ENCODE measurements at regions not wholly inside any gene's neighbourhood (a gene's known extent, or its start where the extent isn't known, plus 50 kb on each side); places are given as distances from the start of the nearest gene placed in this dataset.

DNA sequence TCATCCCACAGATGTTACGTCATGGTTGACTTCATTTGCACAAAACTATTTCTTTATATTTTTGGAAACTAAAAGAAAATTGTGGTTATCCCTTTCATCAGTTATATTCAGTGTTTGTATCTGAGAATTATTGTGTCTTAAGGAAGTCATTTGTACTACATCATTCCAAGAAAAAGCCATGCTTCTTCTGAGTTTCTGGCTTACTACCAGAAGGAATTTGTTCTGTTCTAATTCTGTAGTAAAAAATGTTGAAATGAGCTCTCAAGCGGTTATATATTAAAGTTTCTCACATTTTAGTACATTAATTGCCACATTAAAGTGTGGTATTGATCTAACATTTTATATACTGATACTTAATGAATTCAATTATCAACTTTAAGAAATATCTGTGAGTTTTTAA lies 1844.5 kb downstream of the PCDH7 start:
- DNase-seq (ENCODE audit: low read depth) = no peak

DNA sequence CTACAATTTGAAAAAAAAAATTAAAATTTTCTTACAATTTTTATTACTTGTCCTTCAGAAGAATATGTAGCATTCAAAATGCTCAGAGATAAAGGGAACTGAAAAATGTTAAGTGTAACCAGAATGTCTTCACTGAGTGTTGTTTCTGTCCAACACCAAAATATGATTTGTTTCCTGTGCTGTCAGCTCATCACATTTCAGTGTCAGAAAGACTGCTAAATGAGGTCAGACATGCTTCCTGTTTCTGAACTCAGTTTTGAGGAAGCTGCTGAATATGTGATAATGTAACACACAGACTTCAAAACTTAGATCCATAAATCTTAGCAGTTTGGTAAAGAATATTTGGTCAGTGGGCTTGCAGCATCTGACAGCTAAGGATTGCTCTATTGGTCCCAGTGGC lies 1849.7 kb downstream of the PCDH7 start:
- DNase-seq (ENCODE audit: low read depth) = no peak

DNA sequence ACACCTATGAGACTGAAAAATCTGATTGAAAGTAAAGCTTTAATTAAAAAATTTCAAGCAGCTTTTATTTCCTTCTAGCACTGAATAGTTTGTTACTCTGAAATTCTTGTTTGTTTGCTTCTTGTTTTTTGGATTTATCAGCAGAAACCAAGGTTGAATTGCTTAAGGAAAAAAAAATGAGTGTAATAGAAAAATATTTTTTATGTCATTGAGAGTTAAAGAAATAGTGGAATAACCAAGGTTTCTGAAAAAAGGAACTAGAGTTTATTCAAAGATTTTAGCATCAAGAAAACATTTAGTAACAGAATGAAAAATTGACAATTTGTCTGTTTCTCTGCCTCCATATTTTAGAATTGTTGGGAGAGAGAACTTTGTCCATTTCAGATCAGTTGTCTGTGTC lies 1852.2 kb downstream of the PCDH7 start:
- no peak for DNase-seq (ENCODE audit: low read depth)

DNA sequence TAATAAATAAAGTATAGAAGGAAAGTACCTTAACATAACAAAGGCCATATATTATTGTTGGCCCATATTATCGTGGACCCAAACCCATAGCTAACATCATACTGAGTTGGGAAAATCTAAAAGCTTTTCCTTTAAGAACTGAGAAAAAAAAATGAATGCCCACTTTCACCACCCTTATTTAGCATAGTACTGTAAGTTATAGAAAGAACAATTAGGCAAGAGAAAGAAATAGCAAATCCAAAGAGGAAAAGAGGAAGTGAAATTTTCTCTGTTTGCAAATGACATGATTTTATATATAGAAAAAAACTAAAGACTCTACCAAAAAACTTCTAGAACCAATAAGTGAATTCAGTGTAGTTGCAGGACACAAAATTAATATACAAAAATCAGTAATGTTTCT lies 1854.6 kb downstream of the PCDH7 start:
- DNase-seq (ENCODE audit: low read depth) = no peak

DNA sequence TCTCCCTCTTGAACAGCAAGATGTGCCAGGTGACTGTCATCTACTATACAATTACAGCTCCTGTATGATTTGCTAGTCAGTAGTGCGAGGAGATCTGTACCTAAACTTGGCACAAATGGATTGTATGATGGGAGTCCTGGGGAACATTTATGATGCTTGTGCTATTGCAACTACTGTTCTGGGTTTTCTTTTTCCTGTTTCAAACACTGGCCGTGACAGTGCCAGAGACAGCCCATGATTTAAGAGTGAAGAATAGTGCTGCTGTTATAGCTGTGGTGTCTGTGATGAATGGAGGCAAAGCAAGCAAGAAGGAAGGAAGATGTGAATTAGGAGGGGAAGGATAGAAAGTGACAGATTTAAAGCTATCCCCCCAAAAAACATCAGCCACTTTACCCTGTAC lies 1868.9 kb downstream of the PCDH7 start:
- no peak for DNase-seq (ENCODE audit: low read depth)

DNA sequence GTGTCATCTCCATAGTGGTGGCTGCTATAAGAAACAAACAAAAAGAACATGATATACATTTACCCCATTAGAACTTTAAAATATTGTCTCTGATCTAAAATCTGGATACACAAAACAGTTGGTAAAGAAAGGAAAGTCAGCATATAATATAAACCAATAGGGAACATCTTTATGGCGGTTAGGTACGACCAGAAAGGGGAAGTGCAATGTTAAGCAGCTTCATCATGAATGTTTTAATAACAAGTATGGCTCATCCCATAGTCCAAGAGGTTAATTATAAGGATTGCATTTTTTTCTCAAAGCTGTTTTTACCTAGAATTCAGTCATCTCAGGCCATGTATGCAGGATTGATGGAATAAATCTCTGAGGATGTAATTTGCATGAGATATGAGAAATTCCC lies 1869.7 kb downstream of the PCDH7 start:
- DNase-seq (ENCODE audit: low read depth) = no peak

DNA sequence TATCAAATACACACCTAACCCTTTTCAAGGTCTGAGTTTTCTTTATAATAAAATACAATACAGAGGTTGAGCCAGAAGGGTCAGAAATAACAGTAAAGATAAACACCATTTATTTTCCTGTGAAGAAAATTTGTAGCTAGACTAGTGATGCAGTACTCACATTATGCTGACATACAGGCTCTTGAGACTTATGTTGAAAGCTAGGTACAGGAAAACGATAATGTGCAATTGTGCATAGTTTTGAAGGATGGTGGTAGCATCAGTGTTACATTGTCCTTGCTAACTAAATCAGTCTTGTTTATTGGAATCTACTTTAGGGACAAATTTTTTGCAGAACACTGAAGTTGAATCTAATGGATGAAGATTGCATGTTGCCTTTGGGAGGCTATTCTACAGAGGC lies 1877.2 kb downstream of the PCDH7 start:
- DNase-seq (ENCODE audit: low read depth) = no peak

DNA sequence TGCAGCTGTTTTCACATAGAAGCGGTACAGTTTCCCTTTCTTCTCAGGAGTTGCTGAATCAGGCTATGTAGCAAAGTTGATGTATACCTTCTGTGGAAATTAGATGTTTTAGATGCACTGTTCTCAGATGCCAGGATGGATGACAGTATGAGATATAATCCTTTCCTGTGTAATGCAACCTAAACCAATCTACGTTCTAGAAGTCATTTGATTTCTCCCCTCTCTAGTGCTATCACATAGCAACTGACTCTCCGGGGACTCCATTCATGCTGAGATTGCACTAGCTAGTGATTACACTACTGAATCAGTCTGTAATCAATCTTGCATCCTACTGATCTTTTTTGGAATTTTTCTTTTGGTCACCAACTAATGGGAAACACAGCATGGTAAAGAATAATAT lies 1881.7 kb downstream of the PCDH7 start:
- DNase-seq (ENCODE audit: low read depth) = no peak

DNA sequence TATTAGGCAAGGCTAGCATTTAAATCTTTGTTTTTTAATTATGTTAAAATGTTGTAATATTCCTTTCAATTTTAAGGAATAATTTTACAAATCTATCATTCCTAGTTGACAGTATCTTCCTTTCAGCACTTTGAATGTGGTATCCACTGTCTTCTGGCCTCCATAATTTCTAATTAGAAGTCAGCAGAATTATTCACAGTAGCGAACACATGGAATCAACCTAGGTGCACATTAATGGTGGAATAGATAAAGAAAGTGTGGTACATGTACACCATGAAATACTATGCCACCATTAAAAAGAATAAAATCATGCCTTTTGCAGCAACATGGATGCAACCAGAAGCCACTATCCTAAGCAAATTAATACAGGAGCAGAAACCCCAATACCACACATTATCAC lies 1887.8 kb downstream of the PCDH7 start:
- DNase-seq (ENCODE audit: low read depth) = no peak

DNA sequence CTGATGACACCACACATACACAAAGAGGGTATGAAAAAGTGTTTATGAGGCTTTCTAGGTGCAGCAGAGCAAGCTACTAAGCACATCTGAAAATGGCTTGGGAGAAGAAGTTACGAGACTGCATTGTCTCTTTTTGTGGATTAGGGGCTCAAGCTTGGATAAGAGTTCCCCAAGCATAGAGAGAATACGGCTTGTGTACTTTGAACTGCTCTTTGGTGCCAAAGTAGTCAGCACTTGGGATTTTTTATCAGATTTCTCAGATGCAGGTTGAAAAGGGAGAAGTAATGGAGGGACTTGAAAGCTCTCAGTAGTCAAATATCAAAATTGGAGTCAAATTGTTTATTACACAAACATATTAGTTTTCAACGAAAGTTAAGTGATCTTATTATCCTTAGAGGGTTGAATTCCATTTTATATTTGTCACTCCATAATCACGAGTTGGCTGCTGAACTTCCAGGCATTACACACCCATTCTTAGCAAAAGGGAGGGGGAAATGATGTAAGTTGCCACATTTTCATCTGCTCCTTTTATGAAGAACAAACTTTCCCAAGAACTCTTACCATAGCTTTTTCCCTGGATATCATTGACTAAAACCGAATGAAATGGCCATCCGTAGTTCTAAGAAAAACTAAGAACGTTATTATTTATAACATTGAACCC lies 1904.9 kb downstream of the PCDH7 start:
- DNase-seq (ENCODE audit: low read depth) = no peak

DNA sequence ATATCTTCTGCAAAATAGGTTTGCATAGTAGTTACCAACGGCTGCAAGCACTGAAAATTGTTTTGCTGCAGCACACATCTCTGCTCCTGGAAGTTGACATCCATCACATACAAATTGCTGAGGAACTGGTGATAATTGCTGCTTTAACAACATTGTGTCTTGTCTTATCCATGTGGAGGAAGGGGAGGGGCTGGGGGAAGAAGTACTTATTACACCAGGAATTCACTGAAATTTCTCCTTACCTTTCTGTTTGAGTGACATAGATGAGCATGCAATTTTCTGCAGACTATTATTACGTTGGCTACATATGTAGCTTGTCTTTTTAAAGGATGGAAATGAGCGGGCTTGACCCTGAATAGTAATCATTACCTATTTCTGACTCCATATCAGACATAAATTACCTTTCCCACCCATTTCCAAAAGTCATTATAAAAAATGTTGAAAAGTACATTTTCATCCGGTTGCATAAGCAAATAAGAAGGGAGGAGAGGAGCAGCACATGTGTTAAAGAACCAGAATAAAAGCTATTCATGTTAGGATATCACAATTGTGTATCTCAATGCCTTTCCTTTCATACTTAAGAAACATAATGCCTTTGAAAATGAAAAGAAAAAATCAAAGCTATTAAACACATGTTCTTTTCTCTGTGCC lies 1905.6 kb downstream of the PCDH7 start:
- no peak for DNase-seq (ENCODE audit: low read depth)

DNA sequence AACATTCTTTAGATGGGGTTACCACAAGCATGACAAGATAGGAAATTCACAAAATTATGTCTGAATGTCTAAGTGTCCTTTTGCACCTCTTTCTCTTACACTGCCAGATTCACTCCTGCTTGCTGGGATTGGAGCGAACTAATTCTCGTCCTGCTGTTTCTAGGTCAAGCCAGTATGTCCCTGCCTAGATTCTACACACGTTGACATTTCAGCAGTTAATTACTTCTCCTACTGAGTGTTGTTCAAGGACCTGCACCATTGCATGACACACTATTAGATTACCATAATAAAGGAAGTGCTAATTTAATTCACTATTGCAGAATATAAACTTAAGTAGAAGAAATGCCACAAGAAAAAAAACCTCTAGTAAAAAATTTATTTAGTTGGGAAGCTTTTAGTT lies 1911.7 kb downstream of the PCDH7 start:
- DNase-seq (ENCODE audit: low read depth) = no peak

DNA sequence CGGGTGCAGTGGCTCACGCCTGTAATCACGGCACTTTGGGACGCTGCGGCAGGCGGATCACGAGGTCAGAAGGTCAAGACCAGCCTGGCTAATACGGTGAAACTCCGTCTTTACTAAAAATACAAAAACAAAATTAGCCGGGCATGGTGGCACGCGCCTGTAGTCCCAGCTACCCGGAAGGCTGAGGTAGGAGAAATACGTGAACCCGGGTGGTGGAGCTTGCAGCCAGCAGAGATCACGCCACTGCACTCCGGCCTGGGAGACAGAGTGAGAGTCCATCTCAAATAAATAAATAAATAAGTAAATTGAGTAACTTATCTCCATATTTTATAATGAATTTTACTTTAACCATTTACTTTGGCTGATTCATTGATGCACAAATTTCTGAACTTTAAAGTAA lies 1913.3 kb downstream of the PCDH7 start:
- no peak for DNase-seq (ENCODE audit: low read depth)

DNA sequence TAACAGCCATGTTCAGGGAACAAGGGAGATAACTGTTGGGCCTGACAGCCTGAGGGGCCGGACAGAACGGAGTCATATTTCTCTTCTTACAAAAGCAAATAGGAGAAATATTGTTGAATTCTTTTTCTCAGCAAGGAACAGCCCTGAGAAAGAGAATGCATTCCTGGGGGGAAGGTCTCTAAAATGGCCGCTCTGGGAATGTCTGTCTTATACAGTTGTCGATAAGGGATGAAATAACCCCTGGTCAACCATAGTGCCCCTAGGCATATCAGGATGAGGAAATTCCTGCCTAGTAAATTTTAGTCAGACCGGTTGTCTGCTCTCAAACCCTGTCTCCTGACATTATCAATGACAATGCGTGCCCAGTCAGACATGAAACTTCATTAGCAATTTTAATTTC lies 1925.5 kb downstream of the PCDH7 start:
- DNase-seq (ENCODE audit: low read depth) = no peak

DNA sequence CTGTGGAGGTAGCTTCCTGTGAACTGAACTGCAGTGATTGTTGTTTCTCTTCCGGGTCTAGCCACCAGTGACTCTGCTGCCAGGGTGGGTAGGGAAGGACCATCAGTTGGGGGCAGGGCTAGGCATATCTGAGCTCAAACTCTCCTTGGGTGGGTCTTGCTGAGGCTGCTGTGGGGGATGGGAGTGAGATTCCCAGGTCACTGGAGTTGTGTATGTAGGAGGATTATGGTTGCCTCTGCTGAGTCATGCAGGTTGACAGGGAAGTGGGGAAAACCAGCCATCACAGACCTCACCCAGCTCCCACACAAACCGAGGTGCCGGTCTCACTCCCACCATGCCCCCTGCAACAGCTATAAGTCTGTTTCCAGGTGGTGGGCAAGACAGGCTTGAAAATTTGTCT lies 1937.8 kb downstream of the PCDH7 start:
- DNase-seq (ENCODE audit: low read depth) = no peak

DNA sequence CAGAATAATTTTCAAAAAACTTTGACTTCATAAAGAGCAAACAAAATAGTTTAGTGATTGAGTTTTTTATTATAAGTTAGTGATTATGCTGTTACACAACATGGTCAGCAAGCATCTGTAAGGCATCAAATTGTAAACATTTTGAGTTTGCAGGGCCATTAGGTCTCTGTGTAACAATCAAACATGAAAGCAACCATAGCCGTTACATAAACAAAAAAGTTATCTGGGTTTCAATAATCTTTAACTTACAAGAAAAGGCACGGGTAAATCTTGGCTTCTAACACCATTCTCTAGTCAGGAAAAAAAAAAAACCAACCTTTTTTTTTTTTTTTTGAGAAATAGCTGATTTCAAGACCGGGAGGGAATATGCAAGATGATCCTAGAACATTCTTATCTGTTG lies 1941.1 kb downstream of the PCDH7 start:
- DNase-seq (ENCODE audit: low read depth) = no peak

DNA sequence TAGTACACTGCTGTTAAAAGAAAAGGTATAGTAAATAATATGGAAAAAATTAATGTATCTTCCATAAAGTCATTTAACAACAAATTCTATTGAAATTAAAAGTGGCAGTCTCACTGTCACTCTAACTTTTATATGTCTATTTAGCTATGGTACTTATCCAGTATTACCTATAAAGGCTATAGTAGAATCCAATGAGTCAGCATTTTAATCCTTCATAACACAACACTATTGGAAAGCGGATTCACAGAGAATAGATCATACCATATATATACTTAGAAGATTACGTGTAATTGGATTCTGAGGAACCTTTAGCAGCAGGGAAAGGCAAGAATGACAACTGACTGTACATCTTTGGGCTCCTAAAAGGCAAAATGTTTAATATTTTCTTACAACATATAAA lies 1942.6 kb downstream of the PCDH7 start:
- DNase-seq (ENCODE audit: low read depth) = no peak

DNA sequence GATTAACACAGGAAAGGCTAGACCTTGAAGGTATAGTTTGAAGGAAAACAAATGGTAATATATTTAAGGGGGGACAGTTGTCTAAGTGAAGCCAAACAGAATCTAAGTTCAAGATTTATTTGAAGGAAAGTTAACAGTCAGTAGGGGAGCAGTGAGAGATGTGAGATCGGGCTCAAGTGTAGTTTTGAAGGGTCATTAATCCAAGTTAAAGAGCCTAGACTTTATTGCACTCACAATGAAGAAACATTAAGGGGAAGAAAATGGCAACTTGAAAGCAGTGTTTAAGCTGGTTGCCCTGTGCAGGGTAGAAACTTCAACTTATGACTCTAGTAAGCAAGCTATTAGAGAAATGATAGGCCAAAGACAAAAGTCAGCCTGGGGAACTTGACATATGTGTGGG lies 1952.2 kb downstream of the PCDH7 start:
- DNase-seq (ENCODE audit: low read depth) = no peak

DNA sequence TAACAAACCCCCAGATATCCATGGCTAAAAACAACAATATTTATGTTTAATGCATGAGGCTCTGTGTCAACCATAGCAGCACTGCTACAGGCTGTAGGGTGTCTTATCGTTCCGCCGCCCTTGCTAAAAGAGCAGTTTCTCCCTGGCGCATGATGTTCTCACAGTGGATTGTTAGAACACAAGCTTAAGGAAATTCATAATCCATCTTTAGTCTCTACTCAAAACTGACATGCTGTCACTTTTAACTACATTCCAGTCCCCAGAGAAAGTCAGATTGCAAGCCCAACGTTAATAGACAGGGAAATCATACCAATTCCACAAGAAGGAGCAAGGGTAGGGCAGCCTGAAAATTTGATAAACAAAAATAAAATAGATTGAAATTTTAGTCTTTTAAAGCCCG lies 1960.8 kb downstream of the PCDH7 start:
- no peak for DNase-seq (ENCODE audit: low read depth)

DNA sequence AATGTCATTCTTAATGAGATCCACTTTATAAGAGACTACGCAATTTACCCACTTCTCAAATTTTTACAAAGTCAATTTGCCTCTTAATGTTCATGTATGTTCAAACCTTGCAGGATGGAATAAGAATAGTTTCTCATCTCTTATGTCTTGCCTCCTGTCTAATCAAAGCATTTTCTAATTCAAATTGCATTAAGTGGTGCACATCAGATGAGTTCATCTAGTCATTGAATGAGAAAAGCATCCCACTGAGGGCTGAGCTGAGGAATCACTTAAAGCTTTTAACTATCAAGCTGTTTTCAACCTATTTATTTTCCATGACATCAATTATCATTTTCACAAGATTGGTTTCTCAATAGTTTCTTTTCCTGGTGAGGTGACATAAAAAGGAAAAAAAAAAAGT lies 1964.0 kb downstream of the PCDH7 start:
- no peak for DNase-seq (ENCODE audit: low read depth)

DNA sequence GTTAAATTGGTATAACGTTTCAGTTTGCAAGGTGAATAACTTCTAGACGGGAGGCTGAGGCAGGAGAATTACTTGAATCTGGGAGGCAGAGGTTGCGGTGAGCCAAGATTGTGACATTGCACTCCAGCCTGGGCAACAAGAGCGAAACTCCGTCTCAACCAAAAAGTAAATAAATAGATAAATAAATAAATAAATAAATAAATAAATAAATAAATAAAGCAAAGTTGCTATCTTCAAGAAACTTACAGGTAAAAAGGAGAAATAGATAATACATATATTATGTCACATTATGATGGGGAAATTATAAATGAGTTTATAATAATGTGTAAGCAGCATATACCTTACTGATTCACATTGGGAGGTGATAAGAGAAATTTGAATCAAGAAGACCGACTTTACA lies 1966.0 kb downstream of the PCDH7 start:
- no peak for DNase-seq (ENCODE audit: low read depth)

DNA sequence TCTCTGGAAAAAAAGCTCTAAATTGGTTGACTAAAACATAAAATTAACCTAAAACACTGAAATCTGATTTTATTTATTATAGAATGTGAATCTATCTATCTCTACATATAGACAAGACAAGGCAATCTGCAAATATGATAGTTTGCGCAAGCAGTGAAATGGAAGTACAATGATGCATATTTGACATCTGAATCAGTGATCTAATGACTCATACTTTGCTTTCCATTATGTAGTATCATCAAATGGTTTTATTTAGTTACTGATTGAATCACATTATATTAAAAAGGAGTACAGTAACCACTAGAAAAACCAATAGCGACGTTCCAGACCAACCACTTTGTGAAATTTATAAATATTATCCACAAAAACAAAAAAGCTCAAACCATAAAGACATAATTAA lies 1969.3 kb downstream of the PCDH7 start:
- peak; percentile 3 for DNase-seq (ENCODE audit: low read depth)

DNA sequence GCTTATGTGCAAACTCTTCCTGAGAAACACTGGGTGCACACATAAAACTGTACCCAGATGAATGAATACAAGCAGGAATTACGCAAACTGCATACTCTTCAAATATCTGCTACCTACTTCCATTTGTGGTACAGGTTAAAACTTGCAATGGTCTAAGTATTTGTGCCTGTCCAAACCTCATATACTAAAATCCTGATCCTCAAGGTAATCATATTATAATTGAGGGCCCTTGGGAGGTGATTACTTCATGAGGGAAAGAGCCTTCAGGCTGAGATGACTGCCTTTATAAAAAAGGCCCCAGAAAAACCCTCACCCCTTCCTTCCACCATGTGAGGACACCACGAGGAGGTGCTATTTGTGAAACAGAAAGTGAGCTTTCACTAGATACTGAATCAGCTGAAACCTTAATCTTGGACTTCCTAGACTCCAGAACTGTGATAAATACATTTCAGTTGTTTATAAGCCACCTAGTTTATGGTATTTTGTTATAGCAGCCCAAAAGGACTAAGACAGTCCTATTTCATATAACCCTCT lies 1977.2 kb downstream of the PCDH7 start:
- DNase-seq (ENCODE audit: low read depth) = no peak

DNA sequence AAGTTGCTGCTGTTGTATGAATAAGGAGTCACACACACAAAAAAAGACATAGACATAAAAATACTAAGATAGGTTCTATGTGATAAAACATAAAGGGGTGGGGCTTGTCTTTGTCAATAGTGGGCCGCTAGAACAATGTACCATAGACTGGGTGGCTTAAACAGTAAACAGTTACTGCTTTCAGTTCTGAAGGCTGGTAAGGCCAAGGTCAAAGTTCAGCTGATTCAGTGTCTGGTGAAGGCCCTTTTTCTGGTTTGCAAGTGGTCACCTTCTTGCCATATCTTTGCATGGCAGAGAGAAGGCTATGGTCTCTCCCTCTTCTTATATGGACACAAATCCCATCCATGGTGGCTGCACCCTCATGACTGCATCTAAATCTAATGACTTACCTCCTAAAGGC lies 1980.7 kb downstream of the PCDH7 start:
- no peak for DNase-seq (ENCODE audit: low read depth)
